ENCODE measurements at regions not wholly inside any gene's neighbourhood (a gene's known extent, or its start where the extent isn't known, plus 50 kb on each side); places are given as distances from the start of the nearest gene placed in this dataset.

- TF ChIP-seq CTCF (conservative IDR thresholded peaks at IDR 0.05), result no peak
These were observed 171.2 kb downstream of the TTC8 start for GRCh38 chr14:88995437-88996198.

GRCh38 chr14:88998027-88998426, 173.6 kb downstream of the TTC8 start:
- no peak for TF ChIP-seq CTCF (conservative IDR thresholded peaks at IDR 0.05)
- H3K27ac ChIP-seq, result no peak overlapping the region

More at GRCh38 chr14:88995437-88996198, 171.2 kb downstream of the TTC8 start:
- H3K27ac ChIP-seq, result no peak overlapping the region

- TF ChIP-seq CTCF (conservative IDR thresholded peaks at IDR 0.05), result no peak
- H3K27ac ChIP-seq, result no peak overlapping the region
These were observed 174.7 kb downstream of the TTC8 start for GRCh38 chr14:88999137-88999536.

GRCh38 chr14:89000007-89000942, 175.8 kb downstream of the TTC8 start:
- no peak for TF ChIP-seq CTCF (conservative IDR thresholded peaks at IDR 0.05)
- no peak overlapping the region for H3K27ac ChIP-seq

GRCh38 chr14:89004166-89004565, 179.7 kb downstream of the TTC8 start:
- H3K27ac ChIP-seq, result no peak overlapping the region
- TF ChIP-seq CTCF (conservative IDR thresholded peaks at IDR 0.05), result no peak

- TF ChIP-seq CTCF (conservative IDR thresholded peaks at IDR 0.05), result no peak
- no peak overlapping the region for H3K27ac ChIP-seq
These were observed 183.5 kb downstream of the TTC8 start for GRCh38 chr14:89007906-89008305.

Measured in VCaP (cell line).